ENCODE measurements at regions not wholly inside any gene's neighbourhood (a gene's known extent, or its start where the extent isn't known, plus 50 kb on each side); places are given as distances from the start of the nearest gene placed in this dataset.

DNA sequence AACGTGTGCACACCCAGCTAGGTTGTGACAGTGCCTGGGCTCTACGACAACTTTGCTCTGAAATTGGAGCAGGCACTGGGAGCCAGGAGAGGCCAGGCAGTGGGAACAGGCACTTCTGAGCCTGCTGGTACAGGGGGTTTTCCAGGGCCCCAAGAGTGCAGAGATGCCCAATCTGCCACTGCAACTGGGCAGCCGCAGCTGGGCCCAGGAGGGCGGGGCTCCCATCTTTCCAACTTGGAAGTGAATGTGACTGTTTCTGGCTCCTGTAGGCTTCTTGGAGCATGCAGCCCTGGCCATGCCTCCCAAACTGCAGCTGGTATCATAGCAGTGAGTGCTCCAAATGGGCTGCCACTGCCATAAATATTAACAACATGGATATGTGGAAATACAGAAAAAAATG lies 465.1 kb upstream of the PABPC4L start:
- FAIRE-seq, result no peak
- no peak for DNase-seq
- H3K9me3 ChIP-seq (ENCODE audit: control insufficient read depth in 2 of 2, insufficient read depth in 1 of 2, low read depth in 1 of 2, low read length in 1 of 2), result peaks cover 0 to 10% of the 10 kb centered on the region in 2 donors
- H3K27ac ChIP-seq (ENCODE audit: low read depth in 1 of 3, low read length in 2 of 3), result no peak overlapping the region
- WGBS, 3 donors, result 88 to 92% (median 88%) methylated on average over 4 of the region's 4 CpGs
- no peaks in the 10 kb centered on the region for H3K4me1 ChIP-seq (ENCODE audit: control insufficient read depth in 3 of 3, insufficient read depth in 2 of 3, low read depth in 1 of 3, low read length in 2 of 3)
- H3K27me3 ChIP-seq (ENCODE audit: control insufficient read depth in 3 of 3, insufficient read depth in 3 of 3, low read length in 3 of 3), result no peaks in the 10 kb centered on the region
- H3K36me3 ChIP-seq (ENCODE audit: control insufficient read depth in 3 of 3, insufficient read depth in 2 of 3, low read depth in 1 of 3, low read length in 3 of 3), result no peaks in the 10 kb centered on the region
- no peak overlapping the region for H3K4me3 ChIP-seq (ENCODE audit: low read depth in 1 of 3, low read length in 3 of 3)

DNA sequence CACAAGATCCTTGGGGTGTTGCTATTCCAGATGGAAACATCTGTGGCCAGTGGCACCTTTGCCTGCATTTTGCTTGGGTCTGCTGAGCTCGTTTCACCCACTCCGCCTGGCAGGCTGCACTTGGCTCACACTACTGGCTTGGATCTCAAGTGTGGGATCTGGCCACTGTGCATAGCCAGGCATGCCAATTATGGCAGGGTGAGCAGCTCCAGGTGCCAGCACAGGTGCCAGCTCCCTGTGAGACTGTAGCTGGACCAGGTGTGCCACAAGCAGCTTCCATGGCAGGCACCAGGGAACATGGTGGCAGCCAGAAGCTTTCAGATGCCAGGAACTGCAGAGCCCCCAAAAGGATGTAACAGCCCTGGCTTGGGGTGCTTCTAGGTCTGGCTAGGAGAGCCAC lies 463.8 kb upstream of the PABPC4L start:
- Histone ChIP-seq H3K4me1 (ENCODE audit: control insufficient read depth in 3 of 3, insufficient read depth in 2 of 3, low read depth in 1 of 3, low read length in 2 of 3) (no peaks in the 10 kb centered on the region), H3K4me3 (ENCODE audit: low read depth in 1 of 3, low read length in 3 of 3) (no peak overlapping the region), H3K9me3 (ENCODE audit: control insufficient read depth in 2 of 2, insufficient read depth in 1 of 2, low read depth in 1 of 2, low read length in 1 of 2) (peaks cover 0 to 10% of the 10 kb centered on the region in 2 donors), H3K27me3 (ENCODE audit: control insufficient read depth in 3 of 3, insufficient read depth in 3 of 3, low read length in 3 of 3) (no peaks in the 10 kb centered on the region), H3K27ac (ENCODE audit: low read depth in 1 of 3, low read length in 2 of 3) (no peak overlapping the region), H3K36me3 (ENCODE audit: control insufficient read depth in 3 of 3, insufficient read depth in 2 of 3, low read depth in 1 of 3, low read length in 3 of 3) (no peaks in the 10 kb centered on the region)
- WGBS, 3 donors, result 57 to 74% (median 68%) methylated on average over 2 of the region's 2 CpGs
- no peak for FAIRE-seq
- DNase-seq, result no peak

DNA sequence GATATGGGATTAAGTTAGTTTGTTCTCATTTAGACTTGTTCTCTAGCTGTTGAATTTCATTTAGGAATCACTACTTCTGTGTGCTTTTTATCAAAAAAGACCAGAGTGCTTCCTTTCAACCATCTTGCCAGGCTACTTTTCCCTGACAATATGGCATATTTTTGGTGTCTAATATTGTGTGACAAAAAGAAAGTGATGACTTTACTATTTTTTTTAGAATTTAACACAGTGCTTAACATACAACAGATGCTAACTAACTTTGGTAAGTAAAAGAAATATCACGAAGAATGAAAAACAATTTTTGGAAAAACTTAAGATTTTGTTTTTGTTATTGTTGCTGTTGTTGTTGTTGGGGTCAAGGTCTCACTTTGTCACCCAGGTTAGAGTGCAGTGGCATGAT lies 462.2 kb upstream of the PABPC4L start:
- FAIRE-seq, result no peak
- Histone ChIP-seq H3K9me3 (ENCODE audit: control insufficient read depth in 2 of 2, insufficient read depth in 1 of 2, low read depth in 1 of 2, low read length in 1 of 2) (peaks cover 0 to 10% of the 10 kb centered on the region in 2 donors), H3K27ac (ENCODE audit: low read depth in 1 of 3, low read length in 2 of 3) (no peak overlapping the region), H3K4me3 (ENCODE audit: low read depth in 1 of 3, low read length in 3 of 3) (no peak overlapping the region), H3K36me3 (ENCODE audit: control insufficient read depth in 3 of 3, insufficient read depth in 2 of 3, low read depth in 1 of 3, low read length in 3 of 3) (no peaks in the 10 kb centered on the region), H3K27me3 (ENCODE audit: control insufficient read depth in 3 of 3, insufficient read depth in 3 of 3, low read length in 3 of 3) (no peaks in the 10 kb centered on the region), H3K4me1 (ENCODE audit: control insufficient read depth in 3 of 3, insufficient read depth in 2 of 3, low read depth in 1 of 3, low read length in 2 of 3) (no peaks in the 10 kb centered on the region)
- DNase-seq, result no peak
- 84 to 92% (median 87%) methylated on average over 1 of the region's 1 CpG for WGBS, 3 donors

DNA sequence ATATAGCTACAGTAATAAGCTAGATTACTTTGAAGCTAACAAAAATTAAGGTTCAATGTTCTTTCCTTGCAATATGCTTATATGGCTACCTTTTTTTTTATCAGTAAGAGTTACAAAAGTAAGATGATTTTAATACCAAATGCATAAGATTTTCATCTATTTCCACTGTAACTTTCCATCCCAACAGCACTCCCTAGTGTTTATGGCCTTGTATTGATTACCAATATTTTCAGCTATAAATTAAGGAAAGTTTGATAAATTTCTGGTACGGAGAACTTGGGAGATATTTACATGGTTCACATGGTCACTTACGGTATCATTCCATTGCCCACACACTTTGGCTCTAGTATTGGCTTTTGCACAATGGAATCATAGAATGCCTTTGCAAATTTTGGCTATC lies 448.9 kb upstream of the PABPC4L start:
- no peaks in the 10 kb centered on the region for H3K4me1 ChIP-seq (ENCODE audit: control insufficient read depth in 3 of 3, insufficient read depth in 2 of 3, low read depth in 1 of 3, low read length in 2 of 3)
- no peaks in the 10 kb centered on the region for H3K36me3 ChIP-seq (ENCODE audit: control insufficient read depth in 3 of 3, insufficient read depth in 2 of 3, low read depth in 1 of 3, low read length in 3 of 3)
- H3K27ac ChIP-seq (ENCODE audit: low read depth in 1 of 3, low read length in 2 of 3), result no peak overlapping the region
- H3K27me3 ChIP-seq (ENCODE audit: control insufficient read depth in 3 of 3, insufficient read depth in 3 of 3, low read length in 3 of 3), result no peaks in the 10 kb centered on the region
- WGBS, 3 donors, result 66 to 86% (median 68%) methylated on average over 2 of the region's 2 CpGs
- DNase-seq, result no peak
- H3K9me3 ChIP-seq (ENCODE audit: control insufficient read depth in 2 of 2, insufficient read depth in 1 of 2, low read depth in 1 of 2, low read length in 1 of 2), result no peaks in the 10 kb centered on the region
- H3K4me3 ChIP-seq (ENCODE audit: low read depth in 1 of 3, low read length in 3 of 3), result no peak overlapping the region
- no peak for FAIRE-seq

DNA sequence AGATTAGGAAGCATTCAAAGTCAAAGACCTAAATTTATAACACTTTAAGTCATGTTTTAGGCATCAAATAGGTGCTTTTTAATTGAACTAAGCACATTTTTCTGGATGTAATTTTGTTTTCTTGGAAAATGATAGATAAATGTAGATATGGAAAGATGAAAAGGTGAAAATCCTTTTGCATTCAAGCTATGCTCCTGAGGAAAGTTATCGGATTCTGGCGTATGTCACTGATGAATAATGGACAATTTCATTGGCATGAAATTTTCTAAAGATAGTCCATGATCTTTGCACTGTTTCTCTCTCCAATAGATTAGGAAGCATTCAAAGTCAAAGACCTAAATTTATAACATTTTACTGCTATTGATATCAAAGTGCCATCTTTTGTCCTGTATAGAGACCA lies 444.2 kb upstream of the PABPC4L start:
- no peak overlapping the region for H3K4me3 ChIP-seq (ENCODE audit: low read depth in 1 of 3, low read length in 3 of 3)
- no peak overlapping the region for H3K27ac ChIP-seq (ENCODE audit: low read depth in 1 of 3, low read length in 2 of 3)
- DNase-seq (no peak), FAIRE-seq (no peak)
- no peaks in the 10 kb centered on the region for H3K36me3 ChIP-seq (ENCODE audit: control insufficient read depth in 3 of 3, insufficient read depth in 2 of 3, low read depth in 1 of 3, low read length in 3 of 3)
- WGBS, 3 donors, result 95 to 97% (median 96%) methylated on average over 2 of the region's 2 CpGs
- no peaks in the 10 kb centered on the region for H3K27me3 ChIP-seq (ENCODE audit: control insufficient read depth in 3 of 3, insufficient read depth in 3 of 3, low read length in 3 of 3)
- no peaks in the 10 kb centered on the region for H3K4me1 ChIP-seq (ENCODE audit: control insufficient read depth in 3 of 3, insufficient read depth in 2 of 3, low read depth in 1 of 3, low read length in 2 of 3)
- no peaks in the 10 kb centered on the region for H3K9me3 ChIP-seq (ENCODE audit: control insufficient read depth in 2 of 2, insufficient read depth in 1 of 2, low read depth in 1 of 2, low read length in 1 of 2)

DNA sequence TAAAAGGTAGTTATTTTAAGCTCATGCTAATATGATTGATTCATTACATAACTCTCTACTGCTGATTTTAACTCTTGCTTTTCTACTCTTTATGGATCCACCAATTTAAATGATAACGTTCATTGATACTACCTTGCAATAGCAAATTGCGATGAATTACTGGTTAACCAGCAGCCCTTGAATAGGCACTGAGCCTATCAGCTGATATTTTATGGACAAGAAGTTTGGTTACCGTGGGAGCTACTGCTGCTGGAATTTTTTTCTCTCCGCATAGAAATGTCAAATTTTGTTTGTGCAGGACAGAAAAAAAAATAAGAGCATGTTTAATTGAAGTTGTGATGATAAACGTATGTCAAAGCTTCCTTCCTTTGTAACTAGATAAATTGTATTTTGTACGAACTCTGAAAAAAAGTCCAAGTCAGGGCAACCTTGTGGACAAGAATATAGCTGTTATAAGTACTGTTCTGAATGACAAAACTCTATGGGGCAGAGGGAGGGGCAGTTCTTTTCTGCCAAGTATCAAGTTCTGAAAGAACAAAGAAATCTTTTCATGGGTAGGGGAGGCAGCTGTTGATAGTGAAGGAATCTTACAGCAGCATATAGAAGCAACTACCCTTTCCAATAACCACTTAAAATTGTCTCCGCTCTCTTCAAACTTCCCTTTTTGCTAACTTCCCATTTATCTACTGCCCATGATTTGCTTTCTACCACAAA lies 434.9 kb upstream of the PABPC4L start:
- FAIRE-seq (no peak), DNase-seq (peak in 1 of 2 donors; percentile 8)
- WGBS, 3 donors, result 26 to 47% (median 26%) methylated on average over 7 of the region's 7 CpGs
- H3K36me3 ChIP-seq (ENCODE audit: control insufficient read depth in 3 of 3, insufficient read depth in 2 of 3, low read depth in 1 of 3, low read length in 3 of 3), result no peaks in the 10 kb centered on the region
- no peaks in the 10 kb centered on the region for H3K27me3 ChIP-seq (ENCODE audit: control insufficient read depth in 3 of 3, insufficient read depth in 3 of 3, low read length in 3 of 3)
- no peaks in the 10 kb centered on the region for H3K9me3 ChIP-seq (ENCODE audit: control insufficient read depth in 2 of 2, insufficient read depth in 1 of 2, low read depth in 1 of 2, low read length in 1 of 2)
- H3K27ac ChIP-seq (ENCODE audit: low read depth in 1 of 3, low read length in 2 of 3), result no peak overlapping the region
- no peak overlapping the region for H3K4me3 ChIP-seq (ENCODE audit: low read depth in 1 of 3, low read length in 3 of 3)
- no peaks in the 10 kb centered on the region for H3K4me1 ChIP-seq (ENCODE audit: control insufficient read depth in 3 of 3, insufficient read depth in 2 of 3, low read depth in 1 of 3, low read length in 2 of 3)

DNA sequence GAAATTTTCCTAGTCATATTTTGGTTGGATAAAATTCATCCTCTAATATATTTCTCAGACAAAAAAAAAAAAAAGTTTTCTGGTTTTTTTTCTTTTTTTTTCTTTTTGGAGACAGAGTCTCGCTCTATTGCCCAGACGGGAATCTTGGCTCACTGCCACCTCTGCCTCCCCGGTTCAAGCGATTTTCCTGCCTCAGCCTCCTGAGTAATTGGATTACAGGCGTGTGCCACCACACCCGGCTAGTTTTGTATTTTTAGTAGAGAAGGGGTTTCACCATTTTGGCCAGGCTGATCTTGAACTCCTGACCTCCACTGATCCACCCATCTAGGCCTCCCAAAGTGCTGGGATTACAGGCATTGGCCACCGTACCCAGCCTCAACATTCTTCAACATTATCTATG lies 432.7 kb upstream of the PABPC4L start:
- FAIRE-seq, result no peak
- H3K9me3 ChIP-seq (ENCODE audit: control insufficient read depth in 2 of 2, insufficient read depth in 1 of 2, low read depth in 1 of 2, low read length in 1 of 2), result no peaks in the 10 kb centered on the region
- H3K36me3 ChIP-seq (ENCODE audit: control insufficient read depth in 3 of 3, insufficient read depth in 2 of 3, low read depth in 1 of 3, low read length in 3 of 3), result no peaks in the 10 kb centered on the region
- DNase-seq, result no peak
- 61 to 68% (median 65%) methylated on average over 7 of the region's 7 CpGs for WGBS, 3 donors
- H3K4me3 ChIP-seq (ENCODE audit: low read depth in 1 of 3, low read length in 3 of 3), result no peak overlapping the region
- H3K27me3 ChIP-seq (ENCODE audit: control insufficient read depth in 3 of 3, insufficient read depth in 3 of 3, low read length in 3 of 3), result no peaks in the 10 kb centered on the region
- no peak overlapping the region for H3K27ac ChIP-seq (ENCODE audit: low read depth in 1 of 3, low read length in 2 of 3)
- no peaks in the 10 kb centered on the region for H3K4me1 ChIP-seq (ENCODE audit: control insufficient read depth in 3 of 3, insufficient read depth in 2 of 3, low read depth in 1 of 3, low read length in 2 of 3)

DNA sequence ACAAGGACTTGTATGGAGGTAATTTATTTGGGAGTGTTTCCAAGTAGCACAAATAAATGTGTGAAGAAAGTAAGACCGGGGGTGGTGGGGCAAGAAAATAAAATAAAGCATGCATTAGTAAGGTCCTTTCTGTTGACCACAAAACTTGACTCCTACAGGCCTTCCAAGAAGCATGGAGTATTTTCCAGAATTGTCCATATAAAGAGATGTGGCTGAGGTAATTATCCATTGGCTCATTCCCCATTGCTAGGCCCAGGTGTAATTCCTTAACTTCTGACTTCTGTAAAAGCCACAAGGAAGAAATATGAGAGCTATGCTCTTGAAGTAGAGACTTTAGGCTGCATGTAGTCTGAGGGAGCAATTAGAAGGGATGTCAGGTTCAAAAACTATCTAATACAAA lies 430.5 kb upstream of the PABPC4L start:
- FAIRE-seq (no peak), DNase-seq (no peak)
- no peak overlapping the region for H3K4me3 ChIP-seq (ENCODE audit: low read depth in 1 of 3, low read length in 3 of 3)
- 89 to 93% (median 91%) methylated on average over 1 of the region's 1 CpG for WGBS, 3 donors
- no peaks in the 10 kb centered on the region for H3K36me3 ChIP-seq (ENCODE audit: control insufficient read depth in 3 of 3, insufficient read depth in 2 of 3, low read depth in 1 of 3, low read length in 3 of 3)
- no peaks in the 10 kb centered on the region for H3K27me3 ChIP-seq (ENCODE audit: control insufficient read depth in 3 of 3, insufficient read depth in 3 of 3, low read length in 3 of 3)
- H3K4me1 ChIP-seq (ENCODE audit: control insufficient read depth in 3 of 3, insufficient read depth in 2 of 3, low read depth in 1 of 3, low read length in 2 of 3), result peaks cover 0 to 9% (median 0%) of the 10 kb centered on the region in 3 donors
- H3K27ac ChIP-seq (ENCODE audit: low read depth in 1 of 3, low read length in 2 of 3), result no peak overlapping the region
- no peaks in the 10 kb centered on the region for H3K9me3 ChIP-seq (ENCODE audit: control insufficient read depth in 2 of 2, insufficient read depth in 1 of 2, low read depth in 1 of 2, low read length in 1 of 2)

DNA sequence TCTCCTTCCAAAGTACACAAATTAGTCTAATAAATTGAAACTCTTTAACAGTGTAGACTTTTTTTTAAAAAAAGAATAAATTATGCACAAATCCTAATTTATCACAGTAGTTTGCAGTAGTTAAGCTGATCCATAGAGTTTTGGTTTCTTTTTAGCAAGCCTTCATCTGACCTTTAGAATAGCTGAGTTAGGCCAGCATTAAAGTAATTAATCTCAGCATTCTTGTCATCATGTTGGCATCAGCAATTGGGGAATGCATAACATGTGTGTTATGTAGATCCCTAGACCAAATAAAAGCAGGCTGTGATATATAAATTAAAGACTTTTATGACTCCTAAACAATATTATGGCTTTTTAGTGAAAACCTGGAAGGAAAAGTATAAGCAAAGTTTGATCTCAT lies 426.5 kb upstream of the PABPC4L start:
- FAIRE-seq, result no peak
- no peaks in the 10 kb centered on the region for H3K36me3 ChIP-seq (ENCODE audit: control insufficient read depth in 3 of 3, insufficient read depth in 2 of 3, low read depth in 1 of 3, low read length in 3 of 3)
- DNase-seq, result peak; percentile 21 to 46
- H3K27me3 ChIP-seq (ENCODE audit: control insufficient read depth in 3 of 3, insufficient read depth in 3 of 3, low read length in 3 of 3), result no peaks in the 10 kb centered on the region
- peaks cover 0 to 9% (median 0%) of the 10 kb centered on the region in 3 donors for H3K4me1 ChIP-seq (ENCODE audit: control insufficient read depth in 3 of 3, insufficient read depth in 2 of 3, low read depth in 1 of 3, low read length in 2 of 3)
- peak overlapping the region in 2 of 3 donors; percentile 34 to 83 for H3K27ac ChIP-seq (ENCODE audit: low read depth in 1 of 3, low read length in 2 of 3)
- H3K4me3 ChIP-seq (ENCODE audit: low read depth in 1 of 3, low read length in 3 of 3), result no peak overlapping the region
- H3K9me3 ChIP-seq (ENCODE audit: control insufficient read depth in 2 of 2, insufficient read depth in 1 of 2, low read depth in 1 of 2, low read length in 1 of 2), result no peaks in the 10 kb centered on the region
